K562 (cell line): ENCODE measurements at regions not wholly inside any gene's neighbourhood (a gene's known extent, or its start where the extent isn't known, plus 50 kb on each side); places are given as distances from the start of the nearest gene placed in this dataset.
"Not testable (repeated sequence)": the region's sequence is repeated elsewhere in the genome, so short reads cannot be mapped to it uniquely, and the experiment has no call there.

Experiments
- ATAC-seq: fragments of 200-7000 bp; cut with Tn5 transposase; 3 replicates; pipeline ENCODE4 v1.9.1; 2020; ENCODE audit warnings: moderate library complexity
- BruUV-seq: library from RNA; stranded (reverse); fragments of 400-500 nt; replicated peaks from 2 replicates; lab custom pipeline; 2021; lab: Mats Ljungman, UMichigan
- CTCF ChIA-PET: fragments of 300-600 bp; formaldehyde crosslinking; extraction: SDS; loops from one replicate; lab custom pipeline; 2021; ENCODE audit warnings: low intra/inter-chr PET ratio; lab: Yijun Ruan, JAX
- POLR2A ChIA-PET: fragments of 300-600, 350-650 bp; sonication (Branson Sonifier 250); formaldehyde crosslinking; extraction: SDS; loops from one replicate; lab custom pipeline; 2021; ENCODE audit warnings: antibody characterized with exemption, inconsistent platforms; lab: Yijun Ruan, JAX
- DNase-seq, 4 experiments: peaks; one replicate each; pipeline versions ENCODE4 v3.0.0 to v3.0.0-alpha.2; 2011 to 2018; ENCODE audit warnings: low spot score in 3 of 4, mixed read lengths in 3 of 4; ENCODE audit errors: extremely low read depth in 1 of 4
- FAIRE-seq: peaks from 2 replicates; lab custom pipeline; 2011; peaks lifted over from hg19 to GRCh38; lab: Jason Lieb, UNC
- H2AFZ ChIP-seq: 2 replicates; pipeline ENCODE4 v1.6.0; 2011; ENCODE audit warnings: low read depth, low read length, control low read depth, inconsistent platforms
- H3K27ac ChIP-seq: fragments of 200-600 bp; 3 replicates; pipeline ENCODE4 v1.8.0; 2011; ENCODE audit warnings: low read depth, mild to moderate bottlenecking, control low read depth, inconsistent platforms, low read length, moderate library complexity, mixed read lengths; ENCODE audit errors: extremely low read depth
- H3K27me3 ChIP-seq, 2 experiments: fragments of 300-600 bp in 1 of 2; 2 replicates in 1 of 2; 3 replicates in 1 of 2; pipeline versions ENCODE4 v1.6.0 to v1.8.0; 2011; ENCODE audit warnings: inconsistent platforms in 2 of 2, low read length in 2 of 2, mild to moderate bottlenecking in 1 of 2, mixed read lengths in 1 of 2, moderate library complexity in 1 of 2; ENCODE audit not compliant: control insufficient read depth in 2 of 2, insufficient read depth in 2 of 2
- H3K36me3 ChIP-seq: fragments of 300-600 bp; 3 replicates; pipeline ENCODE4 v1.8.0; 2011; ENCODE audit warnings: mild to moderate bottlenecking, low read length, inconsistent platforms; ENCODE audit not compliant: control insufficient read depth, insufficient read depth
- H3K4me1 ChIP-seq, 2 experiments: fragments of 200-600 bp in 1 of 2; replicated peaks in 1 of 2; 2 replicates in 1 of 2; 3 replicates in 1 of 2; pipeline versions ENCODE4 v1.5.1 to v1.8.0; 2011; ENCODE audit warnings: inconsistent platforms in 2 of 2, low read length in 2 of 2, mild to moderate bottlenecking in 1 of 2, mixed read lengths in 1 of 2, moderate library complexity in 1 of 2; ENCODE audit not compliant: control insufficient read depth in 2 of 2, insufficient read depth in 2 of 2
- H3K4me2 ChIP-seq: 2 replicates; pipeline ENCODE4 v1.6.1; 2011; ENCODE audit warnings: low read length, control low read depth, inconsistent platforms, mixed read lengths; ENCODE audit not compliant: insufficient read depth
- H3K4me3 ChIP-seq: fragments of 200-600 bp; sonication (generic), shearing (Covaris generic); 2 replicates; pipeline ENCODE4 v1.5.1; 2016; ENCODE audit warnings: control low read depth, inconsistent platforms
- H3K79me2 ChIP-seq: fragments of 200-600 bp; 3 replicates; pipeline ENCODE4 v1.8.0; 2011; ENCODE audit warnings: low read length, inconsistent platforms; ENCODE audit not compliant: control insufficient read depth, insufficient read depth
- H3K9ac ChIP-seq, 2 experiments: 2 replicates each; pipeline versions ENCODE4 v1.6.0 to v1.6.1; 2011; ENCODE audit warnings: low read depth in 2 of 2, low read length in 2 of 2, control low read depth in 1 of 2, inconsistent platforms in 1 of 2, mild to moderate bottlenecking in 1 of 2, mixed read lengths in 1 of 2; ENCODE audit not compliant: insufficient read depth in 1 of 2
- H3K9me1 ChIP-seq: one replicate; pipeline ENCODE4 v1.6.0; 2011; ENCODE audit warnings: inconsistent platforms, mild to moderate bottlenecking, low read length, moderate library complexity; ENCODE audit not compliant: control insufficient read depth, insufficient read depth
- H3K9me3 ChIP-seq: replicated peaks from 2 replicates; pipeline ENCODE4 v1.5.1; 2011; ENCODE audit warnings: low read depth, low read length, inconsistent platforms; ENCODE audit not compliant: control insufficient read depth, insufficient read depth
- H4K20me1 ChIP-seq: replicated peaks from 2 replicates; pipeline ENCODE4 v1.6.1; 2011; ENCODE audit warnings: low read length, inconsistent platforms, mixed read lengths; ENCODE audit not compliant: control insufficient read depth, insufficient read depth
- BCL6 ChIP-seq: fragments of 250-450 bp; sonication (Bioruptor Pico); IDR thresholded peaks from 2 replicates; pipeline ENCODE4 v1.4.0; 2020
- ERF ChIP-seq: fragments of 450-650 bp; formaldehyde crosslinking; IDR thresholded peaks from 2 replicates; pipeline ENCODE4 v1.4.0; 2020; ENCODE audit warnings: mild to moderate bottlenecking, mixed read lengths
- MAZ ChIP-seq, 2 experiments: fragments of 450-650 bp in 1 of 2; sonication (generic) in 1 of 2; formaldehyde crosslinking; IDR thresholded peaks in 1 of 2; conservative IDR thresholded peaks in 1 of 2; 2 replicates each; pipeline versions ENCODE4 v1.4.0 to v1.5.0; 2020; ENCODE audit warnings: mild to moderate bottlenecking in 1 of 2, missing genetic modification reagents in 1 of 2
- NR4A1 ChIP-seq, 2 experiments: fragments of 250-450 bp in 1 of 2; fragments of 450-650 bp in 1 of 2; sonication (Bioruptor Pico) in 1 of 2; IDR thresholded peaks; 2 replicates each; pipeline versions ENCODE4 v1.4.0 to v1.6.1; 2016 to 2020; ENCODE audit warnings: mild to moderate bottlenecking in 2 of 2, missing compliant biosample characterization in 1 of 2, missing genetic modification characterization in 1 of 2, moderate library complexity in 1 of 2
- ZBTB17 ChIP-seq: fragments of 450-650 bp; formaldehyde crosslinking; IDR thresholded peaks from 2 replicates; pipeline ENCODE4 v1.4.0; 2020; ENCODE audit warnings: mild to moderate bottlenecking
- ZFP1 ChIP-seq: fragments of 450-650 bp; formaldehyde crosslinking; IDR thresholded peaks from 2 replicates; pipeline ENCODE4 v1.4.0; 2020; ENCODE audit warnings: mild to moderate bottlenecking, mixed read lengths
- ZNF165 ChIP-seq: fragments of 250-450 bp; sonication (Bioruptor Pico); IDR thresholded peaks from 2 replicates; pipeline ENCODE4 v1.4.0; 2020; ENCODE audit warnings: borderline replicate concordance
- ZNF41 ChIP-seq: fragments of 250-450 bp; sonication (Bioruptor Pico); conservative IDR thresholded peaks from 2 replicates; pipeline ENCODE4 v1.4.0; 2020; ENCODE audit warnings: mild to moderate bottlenecking
- ZNF444 ChIP-seq: fragments of 250-450 bp; sonication (Bioruptor Pico); IDR thresholded peaks from 2 replicates; pipeline ENCODE4 v1.4.0; 2020; ENCODE audit warnings: mild to moderate bottlenecking, moderate library complexity
- ZNF79 ChIP-seq: fragments of 250-450 bp; sonication (Bioruptor Pico); IDR thresholded peaks from 2 replicates; pipeline ENCODE4 v1.4.0; 2020; ENCODE audit warnings: low read depth, mild to moderate bottlenecking, moderate library complexity
- WGBS: fragments of 100-300 bp; shearing (Covaris generic); methylation state at CpG from one replicate; pipeline ENCODE4 v1.1.6; 2016; ENCODE audit warnings: low coverage, mixed read lengths; ENCODE audit not compliant: insufficient coverage; ENCODE audit errors: missing lambda C conversion rate; 5-methylcytosine and 5-hydroxymethylcytosine counted together
- in situ Hi-C: fragments of 300-500 bp; cut with MboI; formaldehyde crosslinking; loops from 4 replicates; pipeline ENCODE4 v1.15.0; 2018; ENCODE audit warnings: inconsistent platforms, mixed read lengths
- intact Hi-C: fragments of 100-400 bp; cut with micrococcal nuclease; formaldehyde crosslinking; loops from 2 replicates; pipeline ENCODE4 v1.14.2; 2022
- TF ChIP-seq, protein P1 (sequence below): fragments of 450-650 bp; formaldehyde crosslinking; IDR thresholded peaks from 2 replicates; pipeline ENCODE4 v1.4.0; 2020; ENCODE audit warnings: mild to moderate bottlenecking, moderate library complexity

GRCh38 chr2:47697681-47698435 is 85.1 kb upstream of the MSH6 start:
- intact Hi-C loops, result not testable (repeated sequence)

More at GRCh38 chr2:47697681-47698435, 85.1 kb upstream of the MSH6 start:
- in situ Hi-C loops; CTCF ChIA-PET; H3K4me1 ChIP-seq; FAIRE-seq; H4K20me1 ChIP-seq; BruUV-seq; H3K9ac ChIP-seq; H2AFZ ChIP-seq; H3K4me2 ChIP-seq; H3K9me3 ChIP-seq; H3K4me3 ChIP-seq; H3K79me2 ChIP-seq; H3K9me1 ChIP-seq; ATAC-seq; DNase-seq; H3K36me3 ChIP-seq; H3K27ac ChIP-seq; TF ChIP-seq NR4A1 (CRISPR knock-in tag; IDR thresholded peaks at IDR 0.05): not testable (repeated sequence)
- 6% methylated on average over 14 of the region's 14 CpGs for WGBS
- peaks cover 19 to 22% of the 10 kb centered on the region in 2 experiments; a peak in 4 of 5 replicates for H3K27me3 ChIP-seq
- POLR2A ChIA-PET, result interaction anchor here (0.6 kb wide), 1 partner anchor 34 kb away, joined by 3 read pairs; no protein-coding TSS in a partner anchor
- TF ChIP-seq, protein P1, sequence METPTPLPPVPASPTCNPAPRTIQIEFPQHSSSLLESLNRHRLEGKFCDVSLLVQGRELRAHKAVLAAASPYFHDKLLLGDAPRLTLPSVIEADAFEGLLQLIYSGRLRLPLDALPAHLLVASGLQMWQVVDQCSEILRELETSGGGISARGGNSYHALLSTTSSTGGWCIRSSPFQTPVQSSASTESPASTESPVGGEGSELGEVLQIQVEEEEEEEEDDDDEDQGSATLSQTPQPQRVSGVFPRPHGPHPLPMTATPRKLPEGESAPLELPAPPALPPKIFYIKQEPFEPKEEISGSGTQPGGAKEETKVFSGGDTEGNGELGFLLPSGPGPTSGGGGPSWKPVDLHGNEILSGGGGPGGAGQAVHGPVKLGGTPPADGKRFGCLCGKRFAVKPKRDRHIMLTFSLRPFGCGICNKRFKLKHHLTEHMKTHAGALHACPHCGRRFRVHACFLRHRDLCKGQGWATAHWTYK (CRISPR knock-in tag), result peak; percentile 82; the same call in 1 of the 2 replicates
- TF ChIP-seq NR4A1 (tag; IDR thresholded peaks at IDR 0.05) (0 out of 2 replicates have a peak, but pooled peaks have one; percentile 63), BCL6 (peak; percentile 61; the same call in 1 of the 2 replicates), ZNF41 (0 out of 2 replicates have a peak, but pooled peaks have one; percentile 20), ZNF79 (0 out of 2 replicates have a peak, but pooled peaks have one; percentile 47), ZNF444 (CRISPR knock-in tag) (peak; percentile 45; the same call in 1 of the 2 replicates), ZNF165 (CRISPR knock-in tag) (0 out of 2 replicates have a peak, but pooled peaks have one; percentile 27), MAZ (CRISPR knock-in tag; conservative IDR thresholded peaks at IDR 0.05 in 1 of 2, IDR thresholded peaks at IDR 0.05 in 1 of 2) (0 out of 4 replicates have a peak, but pooled peaks of 1 of the 2 experiments have one; percentile 13), ERF (0 out of 2 replicates have a peak, but pooled peaks have one; percentile 35), ZBTB17 (CRISPR knock-in tag) (peak; percentile 60; the same call in 1 of the 2 replicates), ZFP1 (CRISPR knock-in tag) (peak; percentile 74)
